Nephron progenitor cell (in vitro differentiated cells): ENCODE measurements at regions not wholly inside any gene's neighbourhood (a gene's known extent, or its start where the extent isn't known, plus 50 kb on each side); places are given as distances from the start of the nearest gene placed in this dataset.

Source experiments
- DNase-seq: peaks from one replicate; pipeline ENCODE4 v3.0.0; 2021
- H3K27ac Mint-ChIP-seq: 2 replicates; pipeline ENCODE4 v1.8.0; 2021; ENCODE audit warnings: mild to moderate bottlenecking, moderate library complexity, mixed read lengths
- H3K27me3 Mint-ChIP-seq: 2 replicates; pipeline ENCODE4 v1.8.0; 2021; ENCODE audit warnings: mild to moderate bottlenecking, low read depth, mixed read lengths; ENCODE audit not compliant: poor library complexity
- H3K36me3 Mint-ChIP-seq: 2 replicates; pipeline ENCODE4 v1.8.0; 2021; ENCODE audit warnings: low read depth, mixed read lengths
- H3K4me1 Mint-ChIP-seq: 2 replicates; pipeline ENCODE4 v1.8.0; 2021; ENCODE audit warnings: mixed read lengths
- H3K4me3 Mint-ChIP-seq: 2 replicates; pipeline ENCODE4 v1.8.0; 2021; ENCODE audit warnings: mild to moderate bottlenecking, moderate library complexity, mixed read lengths
- H3K9me3 Mint-ChIP-seq: 2 replicates; pipeline ENCODE4 v1.8.0; 2021; ENCODE audit warnings: mild to moderate bottlenecking, moderate library complexity, mixed read lengths
- TF ChIP-seq, protein P1 (sequence below): fragments of 200-600 bp; sonication (generic); IDR thresholded peaks from 2 replicates; pipeline ENCODE4 v1.5.0; 2021; ENCODE audit warnings: antibody characterized with exemption

DNA sequence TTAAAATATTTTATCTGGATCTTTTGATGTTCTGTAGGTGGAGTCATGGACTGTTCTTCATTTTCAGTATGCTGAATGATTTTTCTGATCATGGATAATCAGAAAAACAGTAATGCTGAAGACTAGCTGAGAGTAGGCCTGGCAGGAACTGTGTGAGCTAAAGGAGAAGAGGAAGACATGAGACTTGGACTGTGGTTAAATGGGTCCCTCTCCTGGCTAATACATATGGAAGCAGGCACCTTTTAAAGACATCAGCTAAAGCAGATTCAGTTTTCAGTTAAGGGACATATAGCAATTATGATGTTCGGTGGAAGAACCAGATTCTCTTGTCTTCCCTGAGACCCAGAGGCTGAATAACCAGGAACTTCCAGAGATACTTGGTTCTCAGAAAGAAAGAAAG, 169.4 kb downstream of the OLFM4 start:
- Mint-ChIP-seq H3K27ac (no peak overlapping the region), H3K36me3 (no peaks in the 10 kb centered on the region), H3K4me1 (peaks cover 22% of the 10 kb centered on the region), H3K4me3 (no peak overlapping the region), H3K9me3 (no peaks in the 10 kb centered on the region), H3K27me3 (peaks cover 41% of the 10 kb centered on the region)
- TF ChIP-seq, protein P1, sequence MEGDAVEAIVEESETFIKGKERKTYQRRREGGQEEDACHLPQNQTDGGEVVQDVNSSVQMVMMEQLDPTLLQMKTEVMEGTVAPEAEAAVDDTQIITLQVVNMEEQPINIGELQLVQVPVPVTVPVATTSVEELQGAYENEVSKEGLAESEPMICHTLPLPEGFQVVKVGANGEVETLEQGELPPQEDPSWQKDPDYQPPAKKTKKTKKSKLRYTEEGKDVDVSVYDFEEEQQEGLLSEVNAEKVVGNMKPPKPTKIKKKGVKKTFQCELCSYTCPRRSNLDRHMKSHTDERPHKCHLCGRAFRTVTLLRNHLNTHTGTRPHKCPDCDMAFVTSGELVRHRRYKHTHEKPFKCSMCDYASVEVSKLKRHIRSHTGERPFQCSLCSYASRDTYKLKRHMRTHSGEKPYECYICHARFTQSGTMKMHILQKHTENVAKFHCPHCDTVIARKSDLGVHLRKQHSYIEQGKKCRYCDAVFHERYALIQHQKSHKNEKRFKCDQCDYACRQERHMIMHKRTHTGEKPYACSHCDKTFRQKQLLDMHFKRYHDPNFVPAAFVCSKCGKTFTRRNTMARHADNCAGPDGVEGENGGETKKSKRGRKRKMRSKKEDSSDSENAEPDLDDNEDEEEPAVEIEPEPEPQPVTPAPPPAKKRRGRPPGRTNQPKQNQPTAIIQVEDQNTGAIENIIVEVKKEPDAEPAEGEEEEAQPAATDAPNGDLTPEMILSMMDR = peak; percentile 14
- DNase-seq = no peak

DNA sequence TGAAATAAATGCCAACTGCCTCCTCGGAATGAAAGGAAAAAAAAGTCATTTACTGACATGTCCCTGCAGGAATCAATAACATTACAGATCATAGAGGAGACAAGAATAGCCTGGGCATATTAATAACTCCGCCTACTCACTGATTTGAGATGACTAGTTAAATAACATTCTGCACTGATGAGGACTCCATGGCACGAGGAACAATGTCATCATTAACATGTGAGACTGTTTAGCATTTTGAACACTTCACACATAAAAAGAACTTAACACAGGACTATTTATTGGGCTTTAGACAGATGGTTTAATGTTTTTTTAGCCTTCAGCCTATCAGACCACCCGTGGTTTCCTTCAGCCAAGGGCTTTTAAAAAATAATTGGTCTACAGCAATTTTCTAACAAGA, 170.1 kb downstream of the OLFM4 start:
- no peak for DNase-seq
- no peaks in the 10 kb centered on the region for H3K36me3 Mint-ChIP-seq
- H3K4me1 Mint-ChIP-seq = peaks cover 22% of the 10 kb centered on the region
- no peak overlapping the region for H3K27ac Mint-ChIP-seq
- no peak overlapping the region for H3K4me3 Mint-ChIP-seq
- TF ChIP-seq, protein P1 = no peak
- H3K9me3 Mint-ChIP-seq = no peaks in the 10 kb centered on the region
- peaks cover 41% of the 10 kb centered on the region for H3K27me3 Mint-ChIP-seq

DNA sequence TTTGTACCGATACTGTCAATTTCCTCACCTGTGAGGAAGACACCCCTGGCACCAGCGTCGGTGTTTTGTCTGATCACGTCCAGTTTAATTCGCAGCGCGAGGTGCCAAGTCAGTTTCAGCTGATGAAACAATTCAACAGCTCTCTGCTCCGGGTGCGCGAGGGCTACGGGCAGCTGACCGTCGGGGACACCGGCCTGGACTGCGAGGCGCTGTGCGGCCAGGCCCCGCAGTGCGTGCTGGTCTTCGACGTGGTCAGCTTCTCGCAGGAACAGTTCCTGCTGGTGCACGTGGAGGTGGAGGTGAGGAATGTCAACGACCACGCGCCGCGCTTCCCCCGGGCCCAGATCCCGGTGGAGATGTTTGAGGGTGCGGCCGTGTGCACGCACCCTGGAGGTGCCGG, 171.5 kb downstream of the OLFM4 start:
- TF ChIP-seq, protein P1 = no peak
- Mint-ChIP-seq H3K4me1 (peaks cover 22% of the 10 kb centered on the region), H3K36me3 (no peaks in the 10 kb centered on the region), H3K27me3 (peaks cover 41% of the 10 kb centered on the region), H3K9me3 (no peaks in the 10 kb centered on the region), H3K4me3 (no peak overlapping the region), H3K27ac (no peak overlapping the region)
- no peak for DNase-seq

DNA sequence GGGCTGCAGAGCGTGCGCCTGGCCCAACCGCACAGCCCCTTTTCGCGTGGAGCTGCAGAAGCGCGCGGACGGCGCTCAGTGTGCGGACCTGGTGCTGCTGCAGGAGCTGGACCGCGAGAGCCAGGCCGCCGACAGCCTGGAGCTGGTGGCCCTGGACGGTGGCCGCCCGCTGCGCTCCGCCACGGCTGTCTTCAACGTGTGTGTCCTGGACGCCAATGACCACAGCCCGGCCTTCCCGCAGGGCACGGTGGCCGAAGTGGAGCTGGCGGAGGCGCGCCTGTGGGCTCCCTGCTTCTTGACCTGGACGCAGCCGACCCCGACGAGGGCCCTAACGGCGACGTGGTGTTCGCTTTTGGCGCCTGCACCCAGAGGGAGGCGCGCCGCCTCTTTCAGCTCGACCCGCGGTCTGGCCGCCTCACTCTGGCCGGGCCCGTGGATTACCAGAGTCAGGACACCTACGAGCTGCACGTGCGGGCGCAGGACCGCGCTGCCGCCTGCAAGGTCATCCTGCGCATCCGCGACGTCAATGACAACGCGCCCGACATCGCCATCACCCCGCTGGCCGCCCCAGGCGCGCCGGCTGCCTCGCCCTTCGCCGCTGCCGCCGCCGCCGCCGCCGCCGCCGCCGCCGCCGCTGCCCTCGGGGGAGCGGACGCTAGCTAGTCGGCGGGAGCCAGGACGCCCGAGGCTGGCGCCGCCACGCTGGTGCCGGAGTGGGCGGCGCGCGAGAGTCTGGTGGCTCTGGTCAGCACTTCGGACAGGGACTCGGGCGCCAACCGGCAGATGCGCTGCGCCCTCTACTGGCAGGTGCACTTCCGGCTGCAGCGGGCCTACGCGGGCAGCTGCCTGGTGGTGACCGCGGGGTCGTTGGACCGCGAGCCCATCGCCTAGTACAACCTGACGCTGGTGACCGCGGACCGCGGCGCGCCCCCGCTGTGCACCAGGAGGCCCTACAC, 172.2 kb downstream of the OLFM4 start:
- DNase-seq = peak; percentile 94
- TF ChIP-seq, protein P1 = peak; percentile 81
- Mint-ChIP-seq H3K4me3 (peak overlapping the region; percentile 69), H3K27ac (no peak overlapping the region), H3K36me3 (no peaks in the 10 kb centered on the region), H3K27me3 (peaks cover 46% of the 10 kb centered on the region), H3K9me3 (no peaks in the 10 kb centered on the region), H3K4me1 (peaks cover 22% of the 10 kb centered on the region)

DNA sequence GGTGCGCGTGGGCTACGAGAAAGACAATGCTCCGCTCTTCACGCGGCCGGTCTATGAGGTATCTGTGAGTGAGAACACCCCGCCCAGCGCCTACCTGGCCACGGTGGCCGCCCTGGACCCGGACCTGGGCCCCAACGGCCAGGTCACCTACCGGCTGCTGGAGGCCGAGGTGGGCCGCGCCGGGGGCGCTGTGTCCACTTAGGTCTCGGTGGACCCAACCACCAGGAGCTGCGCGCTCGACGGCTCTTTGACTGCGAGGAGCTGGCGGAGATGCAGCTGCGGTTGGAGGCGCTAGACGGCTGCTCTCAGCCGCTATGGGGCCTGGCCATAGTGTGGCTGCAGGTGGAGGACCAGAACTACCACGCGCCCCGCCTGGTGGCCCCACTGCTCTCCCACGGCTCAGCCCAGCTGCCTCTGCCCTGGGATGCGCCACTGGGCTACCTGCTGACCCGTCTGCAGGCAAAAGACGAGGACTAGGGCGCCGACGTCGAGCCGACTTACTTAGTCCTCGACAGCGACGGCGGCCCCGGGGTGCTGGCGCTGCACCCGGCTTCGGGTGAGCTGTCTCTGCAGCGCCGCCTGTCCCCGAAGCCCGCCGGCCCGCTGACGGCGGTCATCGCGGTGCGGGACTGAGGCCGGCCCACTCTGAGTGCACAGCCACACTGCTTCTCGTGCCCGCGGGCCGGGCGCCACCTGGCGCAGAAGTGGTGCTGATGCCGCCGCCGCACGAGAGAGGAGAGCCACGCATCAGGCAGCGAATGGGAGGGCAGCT, 173.0 kb downstream of the OLFM4 start:
- peak; percentile 45 for DNase-seq
- Mint-ChIP-seq H3K27me3 (peaks cover 49% of the 10 kb centered on the region), H3K4me3 (no peak overlapping the region), H3K4me1 (peaks cover 22% of the 10 kb centered on the region), H3K9me3 (no peaks in the 10 kb centered on the region), H3K27ac (no peak overlapping the region), H3K36me3 (no peaks in the 10 kb centered on the region)
- TF ChIP-seq, protein P1 = no peak
